HG02884 (cell line): ENCODE measurements at regions not wholly inside any gene's neighbourhood (a gene's known extent, or its start where the extent isn't known, plus 50 kb on each side); places are given as distances from the start of the nearest gene placed in this dataset.
"Not testable (repeated sequence)": the region's sequence is repeated elsewhere in the genome, so short reads cannot be mapped to it uniquely, and the experiment has no call there.

Source experiments
- ATAC-seq: cut with Tn5 transposase; IDR thresholded peaks from one replicate; pipeline ENCODE4 v1.9.1; 2021; ENCODE audit warnings: mild to moderate bottlenecking, moderate library complexity; ENCODE audit not compliant: unreplicated experiment

DNA sequence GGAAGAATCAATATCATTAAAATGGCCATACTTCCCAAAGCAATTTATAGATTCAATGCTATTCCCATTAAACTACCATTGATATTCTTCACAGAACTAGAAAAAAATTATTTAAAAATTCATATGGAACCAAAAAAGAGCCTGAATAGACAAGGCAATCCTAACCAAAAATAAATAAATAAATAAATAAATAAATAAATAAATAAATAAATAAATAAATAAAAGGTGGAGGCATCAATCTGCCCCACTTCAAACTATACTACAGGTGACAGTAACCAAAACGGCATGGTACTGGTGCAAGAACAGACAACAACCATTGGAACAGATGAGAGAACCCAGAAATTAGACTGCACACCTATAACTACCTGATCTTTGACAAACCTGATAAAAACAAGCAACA, 598.5 kb upstream of the GRM3 start:
- not testable (repeated sequence) for ATAC-seq

DNA sequence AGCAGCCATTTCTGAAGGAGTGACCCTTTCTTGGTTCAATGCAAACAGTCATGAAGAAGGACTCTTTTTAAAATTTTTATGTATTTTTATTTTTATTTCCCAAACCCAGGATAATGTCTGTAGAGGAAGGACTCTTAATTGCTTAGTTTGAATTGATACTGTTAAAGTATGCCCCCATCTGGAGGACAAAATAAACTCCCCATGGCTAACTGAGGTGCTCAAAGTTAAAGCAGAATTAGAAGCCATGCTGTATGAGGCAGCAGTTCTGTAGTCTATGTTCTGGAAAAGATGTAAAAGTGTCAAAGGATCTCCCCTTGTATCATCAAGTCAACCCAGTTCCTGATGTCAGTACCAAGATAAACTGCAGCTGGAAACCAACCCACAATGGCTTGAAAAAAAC, 617.9 kb upstream of the GRM3 start:
- ATAC-seq: no peak

DNA sequence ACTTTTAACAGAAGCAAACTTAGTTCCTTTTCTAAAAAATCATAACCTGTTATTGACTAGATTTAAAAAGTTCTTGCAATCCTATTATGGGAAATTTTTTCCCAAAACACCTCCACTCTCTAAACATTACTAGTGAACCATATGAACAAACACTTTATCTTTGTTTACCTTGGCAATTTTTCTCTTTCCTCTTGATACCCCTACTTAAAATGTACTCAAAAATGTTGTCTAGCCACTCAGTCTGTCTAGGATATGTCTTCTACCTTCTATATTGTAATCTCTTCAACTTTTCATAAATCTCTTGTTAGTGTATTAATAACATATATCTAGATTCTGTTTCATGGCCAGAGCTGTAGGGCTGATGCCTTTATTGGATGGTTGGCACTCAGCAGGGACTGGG, 630.0 kb upstream of the GRM3 start:
- ATAC-seq: no peak

DNA sequence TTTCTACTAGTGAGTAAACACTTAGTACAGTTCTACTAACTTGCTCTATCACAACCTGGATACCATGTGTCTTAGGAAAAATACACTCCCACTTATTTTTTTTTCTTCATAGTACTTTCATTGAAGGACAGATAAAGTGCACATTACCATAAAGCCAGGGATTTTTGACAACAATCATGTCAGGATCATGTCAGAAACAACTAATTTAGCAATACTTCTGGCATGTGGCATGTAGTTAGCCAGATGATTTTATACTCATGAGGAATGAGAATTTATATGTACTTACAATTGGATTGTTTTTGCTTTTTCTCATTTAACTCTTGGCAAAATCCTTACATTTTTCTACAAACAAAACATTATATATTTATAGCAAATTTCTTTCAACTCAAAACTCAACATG, 630.7 kb upstream of the GRM3 start:
- no peak for ATAC-seq

DNA sequence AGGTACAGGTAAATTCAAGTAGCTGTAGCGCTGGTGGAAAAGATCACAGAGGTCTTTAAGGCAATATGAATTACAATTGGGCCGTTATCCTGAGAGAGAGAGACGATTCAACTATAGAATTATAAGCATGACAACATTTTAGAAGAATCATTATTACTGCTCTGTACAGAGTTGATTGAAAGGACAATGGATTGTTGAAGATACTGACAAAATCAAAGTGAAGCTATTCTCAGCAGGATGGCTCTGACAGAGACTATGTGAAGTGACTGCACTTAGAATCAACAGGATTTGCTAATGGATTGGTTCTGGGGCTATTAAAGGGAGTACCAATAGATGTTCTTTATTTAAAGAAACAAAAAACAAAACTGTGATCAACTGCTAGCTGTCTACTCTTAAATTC, 634.8 kb upstream of the GRM3 start:
- ATAC-seq: no peak

DNA sequence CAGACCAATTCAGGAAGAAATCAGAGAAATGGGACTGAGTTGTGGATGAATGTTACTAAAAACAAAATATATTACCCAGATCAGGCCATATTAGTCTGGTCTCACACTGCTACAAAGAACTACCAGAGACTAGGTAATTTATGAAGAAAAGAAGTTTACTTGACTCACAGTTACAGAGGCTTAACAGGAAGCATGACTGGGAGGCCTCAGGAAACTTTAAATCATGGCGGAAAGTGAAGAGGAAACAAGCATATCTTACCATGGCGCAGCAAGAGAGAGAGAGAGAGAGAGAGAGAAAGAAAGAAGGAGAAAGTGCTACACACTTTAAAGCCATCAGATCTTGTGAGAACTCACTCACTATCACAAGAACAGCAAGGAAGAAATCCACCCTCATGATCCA, 636.8 kb upstream of the GRM3 start:
- no peak for ATAC-seq

DNA sequence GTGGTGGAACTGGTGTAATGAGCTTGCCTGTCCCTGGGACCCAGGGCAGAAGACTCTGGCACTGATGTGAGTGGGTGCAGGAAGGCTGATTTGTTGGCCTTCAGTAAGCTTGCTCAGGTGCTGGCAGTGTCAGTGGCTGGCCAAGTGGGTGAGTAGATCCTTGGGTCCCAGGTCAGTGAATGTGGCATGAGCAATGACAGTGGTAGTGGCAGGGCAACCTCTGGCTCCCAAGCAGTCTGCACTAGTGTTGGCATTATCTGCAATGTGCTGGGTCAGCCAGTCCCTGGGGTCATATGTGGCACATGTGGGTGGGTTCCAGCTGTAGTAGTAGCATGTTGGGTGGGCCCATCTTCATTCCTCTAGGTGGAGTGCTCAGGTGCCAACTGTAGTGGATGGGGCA, 640.9 kb upstream of the GRM3 start:
- no peak for ATAC-seq

DNA sequence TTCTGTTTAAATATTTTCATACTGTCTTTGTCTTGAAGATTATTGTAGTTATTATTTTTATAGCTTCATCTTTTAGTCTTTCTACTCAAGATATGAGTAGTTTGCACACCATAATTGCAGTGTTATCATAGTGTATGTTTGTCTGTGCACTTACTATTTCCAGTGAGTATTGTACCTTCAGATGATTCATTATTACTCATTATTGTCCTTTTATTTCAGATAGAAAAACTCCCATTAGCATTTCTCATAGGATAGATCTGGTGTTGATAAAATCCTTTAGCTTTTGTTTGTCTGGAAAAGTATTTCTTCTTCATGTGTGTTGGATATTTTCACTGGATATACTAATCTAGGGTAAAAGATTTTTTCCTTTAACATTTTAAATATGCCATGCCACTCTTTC, 646.2 kb upstream of the GRM3 start:
- ATAC-seq: no peak

DNA sequence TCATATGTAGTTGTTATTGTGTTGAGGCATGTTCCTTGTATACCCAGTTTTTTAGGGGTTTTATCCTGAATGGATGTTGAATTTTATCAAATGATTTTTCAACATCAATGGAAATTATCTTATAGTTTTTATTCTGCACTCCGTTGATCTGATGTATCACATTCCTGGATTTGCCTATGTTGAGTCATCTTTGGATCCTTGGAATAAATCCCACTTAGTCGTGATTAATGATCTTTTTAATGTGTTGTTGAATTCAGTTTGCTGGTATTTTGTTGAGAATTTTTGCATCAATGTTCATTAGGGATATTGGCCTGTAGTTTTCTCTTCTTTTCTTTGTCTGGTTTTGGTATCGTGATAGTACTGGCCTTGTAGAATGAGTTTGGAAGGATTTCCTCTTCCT, 648.6 kb upstream of the GRM3 start:
- no peak for ATAC-seq

DNA sequence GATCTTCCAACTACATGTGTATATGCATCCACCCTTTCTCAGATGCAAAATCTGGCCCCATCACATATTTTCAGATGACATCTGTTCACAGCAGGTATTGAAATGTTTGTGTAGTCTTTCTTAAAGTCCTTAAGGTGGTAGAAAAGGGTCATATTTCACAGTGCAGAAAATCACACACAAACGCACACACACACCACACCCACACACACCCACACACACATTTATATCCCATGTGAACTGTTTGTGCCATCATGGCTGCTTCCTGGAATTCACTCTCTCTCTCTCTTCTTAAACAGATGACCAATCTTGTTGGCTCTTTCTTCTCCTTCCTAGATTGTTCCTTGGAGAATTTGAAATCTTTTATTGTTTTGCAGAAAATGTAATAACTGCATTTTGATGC, 663.0 kb upstream of the GRM3 start:
- ATAC-seq: no peak

DNA sequence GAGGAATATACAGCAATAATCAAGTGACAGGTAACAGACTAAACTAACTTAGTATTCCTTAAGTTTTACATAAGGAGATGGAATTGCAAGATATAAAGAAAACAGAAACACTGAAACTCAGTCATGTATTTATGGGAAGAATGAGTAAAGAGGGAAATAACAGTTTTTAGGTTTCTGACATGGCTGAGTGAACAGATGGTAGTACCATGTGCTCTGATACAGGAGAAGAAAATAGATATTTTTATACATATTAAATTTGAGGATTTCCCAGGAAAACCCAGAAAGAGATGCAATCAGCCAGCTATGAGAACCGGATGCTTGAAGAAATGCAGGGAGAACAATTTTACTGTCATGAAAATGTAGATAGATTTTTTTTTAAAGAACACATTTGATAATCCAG, 669.5 kb upstream of the GRM3 start:
- no peak for ATAC-seq

DNA sequence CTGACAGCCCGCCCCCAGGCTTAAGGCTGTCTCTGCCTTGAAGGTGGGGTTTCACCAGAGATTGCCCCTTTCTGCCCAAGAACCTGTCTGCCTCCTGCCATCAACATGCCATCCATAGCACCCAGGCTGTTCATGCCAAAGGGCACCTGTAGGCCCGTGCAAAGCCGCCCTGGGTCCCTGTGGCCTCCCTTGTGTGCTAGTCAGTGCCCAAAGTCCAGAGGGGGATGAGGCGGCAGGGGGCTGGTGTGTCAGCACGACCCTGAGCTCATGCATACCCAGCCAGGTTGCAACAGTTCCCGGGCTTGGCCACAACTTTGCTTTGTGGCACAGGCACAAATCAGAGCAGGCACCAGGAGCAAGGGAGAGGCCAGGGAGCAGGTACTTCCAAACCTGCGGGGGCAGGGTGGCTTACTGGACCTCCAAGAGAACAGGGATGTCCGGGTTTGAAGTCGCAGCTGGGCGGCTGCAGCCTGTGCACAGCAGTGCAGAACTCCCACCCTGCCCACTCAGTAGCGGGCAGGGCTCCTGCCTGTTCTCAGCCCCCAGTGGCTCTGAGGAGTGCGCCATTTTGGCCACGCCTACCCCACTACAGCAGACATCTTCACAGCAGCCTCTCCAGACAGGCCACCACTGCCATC, 671.1 kb upstream of the GRM3 start:
- ATAC-seq: no peak

DNA sequence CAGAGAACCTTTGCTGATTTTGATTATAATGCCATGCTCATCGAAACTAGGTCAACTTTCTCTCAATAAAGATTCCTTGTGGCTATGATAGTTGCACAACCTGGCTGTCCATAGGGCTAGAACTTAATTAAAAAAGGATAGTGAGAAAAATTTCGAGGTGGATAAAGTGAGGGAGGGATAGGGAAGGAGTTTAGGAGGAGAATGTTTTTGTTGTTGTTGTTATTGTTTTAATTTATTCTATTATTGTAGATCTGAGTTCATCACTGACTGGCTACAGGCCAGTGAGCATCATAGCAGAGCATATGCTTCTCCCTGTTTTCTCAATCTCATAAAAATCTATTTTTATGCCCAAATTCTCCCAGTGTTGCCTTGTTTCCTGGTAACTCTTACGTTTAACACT, 688.7 kb upstream of the GRM3 start:
- ATAC-seq: no peak

DNA sequence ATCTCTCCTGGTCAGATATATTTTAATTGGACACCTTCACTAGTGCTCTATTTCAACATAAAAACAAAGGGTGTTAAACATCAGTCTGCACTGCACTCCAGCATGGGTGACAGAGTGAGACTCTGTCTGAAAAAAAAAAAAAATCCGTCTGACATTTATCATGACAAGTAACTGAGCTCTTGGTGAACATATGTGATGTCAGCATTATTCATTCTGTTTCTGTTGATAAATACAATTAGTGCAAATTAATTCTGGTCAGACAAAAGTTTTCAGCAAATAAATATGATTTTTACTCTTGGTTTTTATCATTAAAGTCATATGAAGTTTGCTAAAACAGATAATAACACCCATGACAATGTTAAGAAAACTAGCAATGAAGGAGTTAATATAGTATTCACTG, 692.8 kb upstream of the GRM3 start:
- ATAC-seq: no peak

DNA sequence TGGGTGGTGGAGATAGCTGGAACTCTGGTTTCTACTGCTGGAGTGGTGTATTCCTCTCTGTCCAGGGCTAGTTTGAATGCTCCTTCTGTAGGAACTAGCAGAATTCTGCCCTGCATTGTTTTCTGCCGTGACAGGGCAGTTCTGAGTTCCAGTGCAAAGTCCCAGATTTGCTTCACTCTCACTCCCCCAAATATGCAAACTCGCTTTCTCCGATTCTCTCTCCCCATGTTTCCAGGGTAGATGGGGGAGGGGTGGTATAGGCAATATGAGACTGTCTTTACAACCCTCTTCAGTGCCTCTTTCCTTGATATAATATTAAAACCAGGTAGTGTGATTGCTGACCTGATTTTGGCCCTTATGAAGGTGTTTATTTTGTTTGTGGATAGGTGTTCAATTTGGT, 693.3 kb upstream of the GRM3 start:
- no peak for ATAC-seq

DNA sequence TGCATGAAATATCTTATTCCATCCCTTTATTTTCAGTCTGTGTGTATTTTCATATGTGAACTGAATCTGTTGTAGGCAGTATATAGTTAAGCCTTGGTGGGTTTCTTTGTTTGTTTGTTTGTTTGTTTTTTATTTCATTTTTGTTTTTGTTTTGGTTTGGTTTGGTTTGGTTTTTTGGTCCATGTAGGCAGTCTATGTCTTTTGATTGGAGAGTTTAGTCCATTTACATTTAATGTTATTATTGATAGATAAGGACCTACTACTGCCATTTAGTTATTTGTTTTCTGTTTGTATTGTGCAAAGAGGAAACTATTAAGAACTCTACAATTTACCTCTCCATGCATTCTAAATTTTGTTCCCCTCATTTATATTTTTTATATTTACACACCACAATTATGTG, 695.9 kb upstream of the GRM3 start:
- no peak for ATAC-seq

DNA sequence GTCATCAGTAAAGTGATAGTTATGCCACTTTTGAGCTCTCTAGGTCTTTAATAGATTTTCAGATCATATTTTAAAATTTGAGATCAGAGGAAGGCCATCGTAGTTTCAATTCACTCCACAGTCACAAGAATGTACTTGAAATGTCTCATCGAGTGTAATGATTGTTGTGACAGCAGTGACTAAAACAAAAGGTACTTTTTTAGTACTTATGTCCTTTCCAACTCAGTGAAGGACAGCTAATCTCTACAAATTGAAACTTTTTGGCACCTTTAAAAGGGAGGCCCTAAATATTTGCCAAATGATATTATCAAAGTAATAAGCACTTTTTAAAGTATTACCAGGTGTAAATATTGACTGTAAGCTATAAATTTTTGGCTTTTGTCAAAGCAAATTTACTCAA, 702.9 kb upstream of the GRM3 start:
- ATAC-seq: no peak

DNA sequence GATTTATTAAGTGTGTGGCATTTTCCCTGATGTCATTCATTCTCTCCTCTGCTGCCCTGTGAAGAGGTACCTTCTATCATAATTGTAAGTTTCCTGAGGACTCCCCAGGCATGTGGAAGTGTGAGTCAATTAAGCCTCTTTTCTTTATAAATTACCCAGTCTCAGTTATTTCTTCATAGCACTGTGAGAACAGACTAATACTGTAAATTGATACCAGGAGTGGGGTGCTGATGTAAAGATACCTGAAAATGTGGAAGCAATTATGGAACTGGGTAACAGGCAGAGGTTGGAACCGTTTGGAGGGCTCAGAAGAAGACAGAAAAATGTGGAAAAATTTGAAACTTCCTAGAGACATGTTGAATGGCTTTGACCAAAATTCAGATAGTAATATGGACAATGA, 711.8 kb upstream of the GRM3 start:
- ATAC-seq: no peak

DNA sequence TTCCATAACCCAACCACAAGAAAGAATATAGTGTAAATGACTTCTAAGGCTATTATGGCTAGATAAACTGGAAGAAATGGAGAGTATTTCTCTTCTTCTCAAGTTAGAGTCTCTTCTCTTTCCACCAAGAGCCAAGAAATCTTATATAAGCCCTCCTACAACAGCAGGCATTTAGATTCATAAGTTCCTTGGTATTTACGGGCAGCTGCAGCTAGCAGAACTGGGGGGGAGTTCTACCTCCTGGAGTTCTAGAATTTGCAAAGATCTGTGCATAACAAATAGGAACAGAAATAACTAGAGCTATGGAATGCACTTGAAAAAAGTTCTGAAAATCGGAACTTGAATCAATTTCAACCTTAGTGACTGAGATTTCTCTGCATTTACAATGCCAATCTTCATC, 715.2 kb upstream of the GRM3 start:
- ATAC-seq: no peak

DNA sequence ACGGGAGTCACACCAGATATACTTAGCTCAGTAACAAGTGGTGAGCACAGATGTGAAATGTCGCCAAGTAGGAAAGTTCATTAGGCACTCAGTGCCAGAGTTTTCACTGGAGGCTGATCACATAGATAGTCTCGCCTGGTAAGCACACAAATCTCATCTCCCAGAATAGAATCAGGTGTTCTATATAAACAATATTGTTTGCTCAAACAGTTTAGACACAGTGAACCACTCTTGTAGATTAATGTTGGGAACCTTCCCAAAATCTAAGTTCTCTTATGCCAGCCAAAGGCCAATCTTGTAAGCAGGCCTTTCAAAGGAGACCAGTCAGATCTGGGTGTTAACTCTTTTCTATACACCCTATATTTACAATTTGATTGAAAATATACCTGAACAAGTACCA, 716.5 kb upstream of the GRM3 start:
- ATAC-seq: no peak

DNA sequence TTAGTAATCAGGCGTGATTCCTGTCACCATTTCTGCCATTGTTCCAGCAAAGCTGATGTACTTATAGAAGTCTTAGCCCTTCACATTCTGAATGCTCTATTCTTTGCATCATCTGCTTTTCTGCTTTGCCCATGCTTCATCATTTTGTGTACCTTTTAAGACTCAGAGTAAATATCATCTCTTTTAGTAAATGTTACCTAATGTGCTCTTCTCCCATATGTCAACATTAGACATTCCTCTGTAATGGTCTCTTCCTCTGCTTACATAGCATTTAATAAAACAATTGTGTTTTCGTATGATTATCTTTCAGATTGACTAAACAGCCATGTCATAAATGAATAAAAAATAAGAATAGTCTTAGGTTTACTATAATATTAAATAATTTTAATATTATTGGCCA, 719.6 kb upstream of the GRM3 start:
- no peak for ATAC-seq

DNA sequence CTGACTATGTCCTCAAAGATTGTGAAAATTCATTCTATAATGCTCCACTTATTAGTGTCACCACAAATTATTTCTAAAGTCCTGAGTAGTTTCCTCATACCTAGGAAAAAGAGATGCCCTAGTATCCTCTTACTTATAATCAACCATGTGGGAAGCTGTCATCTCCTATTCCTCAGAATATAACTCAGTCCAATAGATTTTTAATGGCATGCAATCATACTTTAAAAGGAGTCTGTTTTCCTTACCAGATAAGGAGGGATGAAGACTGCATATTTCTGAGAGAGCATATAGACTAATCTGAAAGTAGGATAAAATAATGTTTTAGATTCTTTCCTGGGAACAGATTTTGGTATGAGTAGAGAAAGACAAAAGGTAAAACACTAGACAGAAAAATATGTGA, 727.7 kb upstream of the GRM3 start:
- ATAC-seq: no peak

DNA sequence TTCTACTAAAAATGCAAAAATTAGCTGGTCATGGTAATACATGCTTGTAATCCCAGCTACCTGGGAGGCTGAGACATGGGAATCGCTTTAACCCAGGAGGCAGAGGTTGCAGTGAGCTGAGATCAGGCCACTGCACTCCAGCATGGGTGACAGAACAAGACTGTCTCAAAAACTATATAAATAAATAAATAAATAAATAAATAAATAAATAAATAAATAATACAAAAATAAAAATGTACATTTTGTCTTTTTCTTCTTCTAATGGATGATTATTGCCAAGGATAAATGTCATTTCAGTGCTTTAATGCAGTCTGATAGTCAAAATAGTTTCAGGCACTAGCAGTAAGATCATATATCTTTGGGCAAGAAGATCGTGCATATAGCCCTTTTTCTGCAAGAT, 727.6 kb upstream of the SEMA3D start:
- ATAC-seq: no peak

DNA sequence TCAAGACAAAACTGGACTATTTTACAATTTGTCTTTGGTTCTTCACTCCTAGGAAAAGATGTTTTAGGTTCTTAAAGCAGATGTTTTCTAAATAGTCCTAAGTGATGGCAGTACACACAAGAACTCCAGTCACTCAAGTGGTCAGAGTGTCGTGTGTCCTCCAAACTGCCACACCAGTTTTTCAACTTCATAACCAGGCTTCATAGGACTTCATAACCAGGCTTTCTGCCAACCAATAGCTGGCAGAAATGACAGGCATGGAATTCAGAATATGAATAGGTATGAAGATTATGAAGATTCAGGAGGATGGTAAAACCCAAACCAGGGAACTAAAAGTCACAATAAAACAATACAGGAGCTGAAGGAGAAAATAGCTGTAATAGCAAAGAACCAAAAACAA, 721.2 kb upstream of the SEMA3D start:
- ATAC-seq: no peak
